ENCODE measurements at regions not wholly inside any gene's neighbourhood (a gene's known extent, or its start where the extent isn't known, plus 50 kb on each side); places are given as distances from the start of the nearest gene placed in this dataset.
"Not testable (repeated sequence)": the region's sequence is repeated elsewhere in the genome, so short reads cannot be mapped to it uniquely, and the experiment has no call there.

GRCh38 chr16:75862098-75862386 lies 135.8 kb upstream of the CPHXL start:
- H3K4me3 ChIP-seq (ENCODE audit: low read depth, low read length): no peak overlapping the region
- DNase-seq (ENCODE audit: low read depth): no peak
- TF ChIP-seq, protein P1, sequence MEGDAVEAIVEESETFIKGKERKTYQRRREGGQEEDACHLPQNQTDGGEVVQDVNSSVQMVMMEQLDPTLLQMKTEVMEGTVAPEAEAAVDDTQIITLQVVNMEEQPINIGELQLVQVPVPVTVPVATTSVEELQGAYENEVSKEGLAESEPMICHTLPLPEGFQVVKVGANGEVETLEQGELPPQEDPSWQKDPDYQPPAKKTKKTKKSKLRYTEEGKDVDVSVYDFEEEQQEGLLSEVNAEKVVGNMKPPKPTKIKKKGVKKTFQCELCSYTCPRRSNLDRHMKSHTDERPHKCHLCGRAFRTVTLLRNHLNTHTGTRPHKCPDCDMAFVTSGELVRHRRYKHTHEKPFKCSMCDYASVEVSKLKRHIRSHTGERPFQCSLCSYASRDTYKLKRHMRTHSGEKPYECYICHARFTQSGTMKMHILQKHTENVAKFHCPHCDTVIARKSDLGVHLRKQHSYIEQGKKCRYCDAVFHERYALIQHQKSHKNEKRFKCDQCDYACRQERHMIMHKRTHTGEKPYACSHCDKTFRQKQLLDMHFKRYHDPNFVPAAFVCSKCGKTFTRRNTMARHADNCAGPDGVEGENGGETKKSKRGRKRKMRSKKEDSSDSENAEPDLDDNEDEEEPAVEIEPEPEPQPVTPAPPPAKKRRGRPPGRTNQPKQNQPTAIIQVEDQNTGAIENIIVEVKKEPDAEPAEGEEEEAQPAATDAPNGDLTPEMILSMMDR (IDR thresholded peaks at IDR 0.05; ENCODE audit: low read depth, low read length): no peak
- TF ChIP-seq MAX (IDR thresholded peaks at IDR 0.05; ENCODE audit: low read depth, low read length) (no peak), MYC (IDR thresholded peaks at IDR 0.05; ENCODE audit: low read depth, low read length) (no peak), POLR2A (IDR thresholded peaks at IDR 0.05; ENCODE audit: extremely low read depth, insufficient read length) (no peak)

DNA sequence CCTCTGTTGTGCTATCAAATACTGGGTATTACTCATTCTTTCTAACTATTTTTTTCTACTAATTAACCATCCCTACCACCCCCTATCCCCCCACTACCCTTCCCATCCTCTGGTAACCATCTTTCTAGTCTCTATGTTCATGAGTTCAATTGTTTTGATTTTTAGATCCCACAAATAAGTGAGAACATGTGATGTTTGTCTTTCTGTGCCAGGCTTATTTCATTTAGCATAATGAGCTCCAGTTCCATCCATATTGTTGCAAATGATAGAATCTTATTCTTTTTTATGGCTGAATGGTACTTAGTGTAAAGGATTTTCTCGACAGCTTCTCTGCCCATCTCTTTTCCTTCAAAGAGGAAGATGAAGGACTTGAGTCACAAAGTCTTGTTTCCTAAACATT lies 138.0 kb upstream of the CPHXL start:
- DNase-seq (ENCODE audit: low read depth): no peak
- H3K4me3 ChIP-seq (ENCODE audit: low read depth, low read length): no peak overlapping the region
- TF ChIP-seq, protein P1 (IDR thresholded peaks at IDR 0.05; ENCODE audit: low read depth, low read length): no peak
- TF ChIP-seq MAX (IDR thresholded peaks at IDR 0.05; ENCODE audit: low read depth, low read length): no peak
- TF ChIP-seq MYC (IDR thresholded peaks at IDR 0.05; ENCODE audit: low read depth, low read length): no peak

GRCh38 chr16:75865736-75866135 lies 139.4 kb upstream of the CPHXL start:
- DNase-seq (ENCODE audit: low read depth): no peak
- H3K4me3 ChIP-seq (ENCODE audit: low read depth, low read length): no peak overlapping the region
- TF ChIP-seq POLR2A (IDR thresholded peaks at IDR 0.05; ENCODE audit: extremely low read depth, insufficient read length) (no peak), MYC (IDR thresholded peaks at IDR 0.05; ENCODE audit: low read depth, low read length) (no peak), MAX (IDR thresholded peaks at IDR 0.05; ENCODE audit: low read depth, low read length) (no peak)
- TF ChIP-seq, protein P1 (IDR thresholded peaks at IDR 0.05; ENCODE audit: low read depth, low read length): no peak

- TF ChIP-seq POLR2A (IDR thresholded peaks at IDR 0.05; ENCODE audit: extremely low read depth, insufficient read length) (no peak), MYC (IDR thresholded peaks at IDR 0.05; ENCODE audit: low read depth, low read length) (no peak), MAX (IDR thresholded peaks at IDR 0.05; ENCODE audit: low read depth, low read length) (no peak)
- TF ChIP-seq, protein P1 (IDR thresholded peaks at IDR 0.05; ENCODE audit: low read depth, low read length): no peak
- no peak for DNase-seq (ENCODE audit: low read depth)
- no peak overlapping the region for H3K4me3 ChIP-seq (ENCODE audit: low read depth, low read length)
These were observed 142.6 kb upstream of the CPHXL start for GRCh38 chr16:75868636-75869632.

GRCh38 chr16:75881280-75881679 lies 155.0 kb upstream of the CPHXL start:
- not testable (repeated sequence) for H3K4me3 ChIP-seq (ENCODE audit: low read depth, low read length); DNase-seq (ENCODE audit: low read depth)

DNA sequence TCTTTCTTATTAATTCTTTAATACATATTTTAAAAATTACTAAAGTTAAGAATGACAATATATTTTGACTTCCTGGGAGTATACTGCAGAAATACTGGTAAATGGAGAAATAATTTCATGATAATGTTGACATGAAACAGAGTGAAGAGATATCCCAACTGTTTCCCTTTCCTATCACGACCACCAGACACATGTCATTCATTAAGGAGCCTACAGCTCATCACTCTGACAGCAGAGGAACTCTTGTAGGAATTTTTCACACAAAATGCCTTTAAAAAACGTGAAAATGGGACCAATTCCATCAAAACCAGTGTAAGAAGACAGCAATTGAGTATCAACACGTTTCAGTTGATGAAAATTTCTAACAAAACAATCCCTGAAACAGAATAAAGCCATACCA lies 172.9 kb upstream of the CPHXL start:
- H3K4me3 ChIP-seq (ENCODE audit: low read depth, low read length): no peak overlapping the region
- TF ChIP-seq, protein P1 (IDR thresholded peaks at IDR 0.05; ENCODE audit: low read depth, low read length): no peak
- TF ChIP-seq POLR2A (IDR thresholded peaks at IDR 0.05; ENCODE audit: extremely low read depth, insufficient read length) (no peak), MYC (IDR thresholded peaks at IDR 0.05; ENCODE audit: low read depth, low read length) (no peak), MAX (IDR thresholded peaks at IDR 0.05; ENCODE audit: low read depth, low read length) (no peak)
- DNase-seq (ENCODE audit: low read depth): no peak

Measured in NB4 (cell line).